ENCODE measurements at regions not wholly inside any gene's neighbourhood (a gene's known extent, or its start where the extent isn't known, plus 50 kb on each side); places are given as distances from the start of the nearest gene placed in this dataset.

- Histone ChIP-seq H3K4me3 (no peak overlapping the region), H4K20me1 (ENCODE audit: low read depth) (no peaks in the 10 kb centered on the region), H3K4me1 (no peaks in the 10 kb centered on the region), H3F3A (ENCODE audit: low read depth) (no peaks in the 10 kb centered on the region), H3K9me3 (ENCODE audit: low read depth) (no peaks in the 10 kb centered on the region), H3K36me3 (no peaks in the 10 kb centered on the region), H2AFZ (replicated peaks) (no peak overlapping the region), H3K27ac (no peak overlapping the region), H3K4me2 (no peak overlapping the region), H3K27me3 (no peaks in the 10 kb centered on the region), H3K9ac (no peak overlapping the region), H3K79me2 (ENCODE audit: low read depth) (no peaks in the 10 kb centered on the region)
- no peaks in the 10 kb centered on the region for H3K9me3 Mint-ChIP-seq
- peaks cover 19% of the 10 kb centered on the region for H3K4me1 Mint-ChIP-seq
- H3K27ac Mint-ChIP-seq, result no peak overlapping the region
- H3K27me3 Mint-ChIP-seq (ENCODE audit: insufficient read depth, low read depth), result peaks cover 2% of the 10 kb centered on the region
- no peaks in the 10 kb centered on the region for H3K36me3 Mint-ChIP-seq
- TF ChIP-seq EZH2 (IDR thresholded peaks at IDR 0.05) (no peak), EZH2phosphoT487 (IDR thresholded peaks at IDR 0.05) (no peak), CTCF (IDR thresholded peaks at IDR 0.05) (no peak)
- no peak for DNase-seq (ENCODE audit: low spot score)
- H3K4me3 Mint-ChIP-seq, result no peak overlapping the region
Measured at GRCh38 chr11:103619480-103619879, 417.0 kb upstream of the DDI1 start.

- Mint-ChIP-seq H3K36me3 (no peaks in the 10 kb centered on the region), H3K27me3 (ENCODE audit: insufficient read depth, low read depth) (peaks cover 1% of the 10 kb centered on the region), H3K4me1 (peaks cover 19% of the 10 kb centered on the region), H3K27ac (no peak overlapping the region), H3K4me3 (no peak overlapping the region), H3K9me3 (no peaks in the 10 kb centered on the region)
- Histone ChIP-seq H3K36me3 (no peaks in the 10 kb centered on the region), H2AFZ (replicated peaks) (no peak overlapping the region), H3F3A (ENCODE audit: low read depth) (no peaks in the 10 kb centered on the region), H3K4me1 (no peaks in the 10 kb centered on the region), H3K79me2 (ENCODE audit: low read depth) (no peaks in the 10 kb centered on the region), H3K27me3 (no peaks in the 10 kb centered on the region), H4K20me1 (ENCODE audit: low read depth) (no peaks in the 10 kb centered on the region), H3K4me3 (no peak overlapping the region), H3K27ac (no peak overlapping the region), H3K9me3 (ENCODE audit: low read depth) (no peaks in the 10 kb centered on the region), H3K9ac (no peak overlapping the region), H3K4me2 (no peak overlapping the region)
- no peak for DNase-seq (ENCODE audit: low spot score)
- TF ChIP-seq EZH2phosphoT487 (IDR thresholded peaks at IDR 0.05), result no peak
- TF ChIP-seq CTCF (IDR thresholded peaks at IDR 0.05), result no peak
- TF ChIP-seq EZH2 (IDR thresholded peaks at IDR 0.05), result no peak
Measured at GRCh38 chr11:103619938-103620337, 416.5 kb upstream of the DDI1 start.

GRCh38 chr11:103622296-103622695 is 414.1 kb upstream of the DDI1 start:
- H3K27ac Mint-ChIP-seq, result no peak overlapping the region
- Histone ChIP-seq H3K79me2 (ENCODE audit: low read depth) (no peaks in the 10 kb centered on the region), H3K9ac (no peak overlapping the region), H4K20me1 (ENCODE audit: low read depth) (no peaks in the 10 kb centered on the region), H3K4me2 (no peak overlapping the region), H3K4me3 (no peak overlapping the region), H3F3A (ENCODE audit: low read depth) (no peaks in the 10 kb centered on the region), H3K27ac (no peak overlapping the region), H3K4me1 (no peaks in the 10 kb centered on the region), H2AFZ (replicated peaks) (no peak overlapping the region), H3K9me3 (ENCODE audit: low read depth) (no peaks in the 10 kb centered on the region), H3K27me3 (no peaks in the 10 kb centered on the region), H3K36me3 (no peaks in the 10 kb centered on the region)
- no peak overlapping the region for H3K4me3 Mint-ChIP-seq
- H3K4me1 Mint-ChIP-seq, result peaks cover 23% of the 10 kb centered on the region
- H3K9me3 Mint-ChIP-seq, result no peaks in the 10 kb centered on the region
- DNase-seq (ENCODE audit: low spot score), result no peak
- H3K27me3 Mint-ChIP-seq (ENCODE audit: insufficient read depth, low read depth), result peaks cover 3% of the 10 kb centered on the region
- TF ChIP-seq CTCF (IDR thresholded peaks at IDR 0.05) (no peak), EZH2phosphoT487 (IDR thresholded peaks at IDR 0.05) (no peak), EZH2 (IDR thresholded peaks at IDR 0.05) (no peak)
- H3K36me3 Mint-ChIP-seq, result no peaks in the 10 kb centered on the region
